Cardiac fibroblast (primary cell): ENCODE measurements at regions not wholly inside any gene's neighbourhood (a gene's known extent, or its start where the extent isn't known, plus 50 kb on each side); places are given as distances from the start of the nearest gene placed in this dataset.
"Not testable (repeated sequence)": the region's sequence is repeated elsewhere in the genome, so short reads cannot be mapped to it uniquely, and the experiment has no call there.

Source experiments
- DNase-seq, 2 donors: peaks; one replicate each; pipeline versions ENCODE4 v3.0.0 to v3.0.0-alpha.2; 2010; ENCODE audit warnings: low read depth in 2 of 2
- H3K4me3 ChIP-seq, 2 donors: replicated peaks in 1 of 2; 1 replicate in 1 of 2; 2 replicates in 1 of 2; pipeline ENCODE4 v1.5.1; 2011; ENCODE audit warnings: low read depth in 2 of 2, low read length in 2 of 2, mild to moderate bottlenecking in 2 of 2, moderate library complexity in 1 of 2
- CTCF ChIP-seq: IDR thresholded peaks from one replicate; pipeline ENCODE4 v1.5.1; 2011; ENCODE audit warnings: low read depth, mild to moderate bottlenecking, low read length, inconsistent platforms

GRCh38 chr17:34012709-34013375 is 242.2 kb upstream of the CCL2 start:
- TF ChIP-seq CTCF: no peak
- no peak overlapping the region for H3K4me3 ChIP-seq
- no peak for DNase-seq

GRCh38 chr17:34015253-34015652 is 239.8 kb upstream of the CCL2 start:
- no peak for DNase-seq
- TF ChIP-seq CTCF: no peak
- no peak overlapping the region for H3K4me3 ChIP-seq

- no peak overlapping the region for H3K4me3 ChIP-seq
- no peak for DNase-seq
- no peak for TF ChIP-seq CTCF
These were observed 230.7 kb upstream of the CCL2 start for GRCh38 chr17:34024386-34024785.

- no peak for TF ChIP-seq CTCF
- H3K4me3 ChIP-seq: no peak overlapping the region
- no peak for DNase-seq
These were observed 230.1 kb upstream of the CCL2 start for GRCh38 chr17:34024806-34025551.

GRCh38 chr17:34030601-34031000 is 224.5 kb upstream of the CCL2 start:
- H3K4me3 ChIP-seq, DNase-seq: not testable (repeated sequence)

- not testable (repeated sequence) for DNase-seq, H3K4me3 ChIP-seq
These were observed 222.8 kb upstream of the CCL2 start for GRCh38 chr17:34032305-34032704.

- not testable (repeated sequence) for DNase-seq, H3K4me3 ChIP-seq
These were observed 216.3 kb upstream of the CCL2 start for GRCh38 chr17:34038786-34039185.

GRCh38 chr17:34039213-34039612 is 215.9 kb upstream of the CCL2 start:
- not testable (repeated sequence) for DNase-seq, H3K4me3 ChIP-seq

- peak in 1 of 2 donors; percentile 43 for DNase-seq
These were observed 215.1 kb upstream of the CCL2 start for GRCh38 chr17:34039759-34040555.

More at GRCh38 chr17:34039759-34040555, 215.1 kb upstream of the CCL2 start:
- H3K4me3 ChIP-seq: not testable (repeated sequence)
